ENCODE measurements at regions not wholly inside any gene's neighbourhood (a gene's known extent, or its start where the extent isn't known, plus 50 kb on each side); places are given as distances from the start of the nearest gene placed in this dataset.

GRCh38 chr10:33809732-33810131 is 475.3 kb upstream of the NRP1 start:
- Histone ChIP-seq H3K27ac (ENCODE audit: control insufficient read depth, insufficient read depth, low read length) (no peak overlapping the region), H3K4me1 (ENCODE audit: control insufficient read depth, extremely low read depth, insufficient read depth, low read length) (no peaks in the 10 kb centered on the region), H3K9ac (ENCODE audit: control insufficient read depth, extremely low read depth, insufficient read depth, low read length) (no peak overlapping the region), H3K9me1 (ENCODE audit: control insufficient read depth, extremely low read depth, insufficient read depth, low read length) (no peaks in the 10 kb centered on the region), H3K79me2 (ENCODE audit: control insufficient read depth, insufficient read depth, low read length) (no peaks in the 10 kb centered on the region), H4K20me1 (ENCODE audit: control insufficient read depth, extremely low read depth, insufficient read depth, low read length) (no peaks in the 10 kb centered on the region), H2AFZ (ENCODE audit: control insufficient read depth, low read length) (no peak overlapping the region), H3K9me3 (ENCODE audit: control insufficient read depth, low read depth, low read length) (no peaks in the 10 kb centered on the region), H3K4me3 (ENCODE audit: control insufficient read depth in 2 of 3, extremely low read depth in 1 of 3, insufficient read depth in 2 of 3, low read depth in 1 of 3, low read length in 3 of 3) (no peak overlapping the region), H3K36me3 (ENCODE audit: control insufficient read depth in 2 of 2, extremely low read depth in 1 of 2, insufficient read depth in 2 of 2, low read length in 2 of 2) (no peaks in the 10 kb centered on the region), H3K27me3 (ENCODE audit: control insufficient read depth, extremely low read depth, insufficient read depth, low read length) (no peaks in the 10 kb centered on the region), H3K4me2 (ENCODE audit: control insufficient read depth, extremely low read depth, insufficient read depth, low read depth, low read length) (no peak overlapping the region)
- FAIRE-seq (peak; percentile 17), DNase-seq (ENCODE audit: low read depth, low spot score) (no peak)
- dilution Hi-C loops (cut with MboI; ENCODE audit: extremely low pct_ligation_motif_present, low sequenced_read_pairs) = no loop called here
- TF ChIP-seq CTCF (optimal IDR thresholded peaks at IDR 0.05 in 1 of 3, IDR thresholded peaks at IDR 0.05 in 1 of 3, conservative IDR thresholded peaks at IDR 0.05 in 1 of 3; ENCODE audit: extremely low read depth in 1 of 3, insufficient read depth in 2 of 3, low read length in 3 of 3) (no peak), EZH2 (IDR thresholded peaks at IDR 0.05; ENCODE audit: low read length) (no peak)

- Histone ChIP-seq H3K27ac (ENCODE audit: control insufficient read depth, insufficient read depth, low read length) (no peak overlapping the region), H3K4me1 (ENCODE audit: control insufficient read depth, extremely low read depth, insufficient read depth, low read length) (no peaks in the 10 kb centered on the region), H3K79me2 (ENCODE audit: control insufficient read depth, insufficient read depth, low read length) (no peaks in the 10 kb centered on the region), H3K4me3 (ENCODE audit: control insufficient read depth in 2 of 3, extremely low read depth in 1 of 3, insufficient read depth in 2 of 3, low read depth in 1 of 3, low read length in 3 of 3) (no peak overlapping the region), H3K27me3 (ENCODE audit: control insufficient read depth, extremely low read depth, insufficient read depth, low read length) (no peaks in the 10 kb centered on the region), H2AFZ (ENCODE audit: control insufficient read depth, low read length) (no peak overlapping the region), H3K9me3 (ENCODE audit: control insufficient read depth, low read depth, low read length) (no peaks in the 10 kb centered on the region), H3K9ac (ENCODE audit: control insufficient read depth, extremely low read depth, insufficient read depth, low read length) (no peak overlapping the region), H3K9me1 (ENCODE audit: control insufficient read depth, extremely low read depth, insufficient read depth, low read length) (no peaks in the 10 kb centered on the region), H3K36me3 (ENCODE audit: control insufficient read depth in 2 of 2, extremely low read depth in 1 of 2, insufficient read depth in 2 of 2, low read length in 2 of 2) (no peaks in the 10 kb centered on the region), H3K4me2 (ENCODE audit: control insufficient read depth, extremely low read depth, insufficient read depth, low read depth, low read length) (no peak overlapping the region), H4K20me1 (ENCODE audit: control insufficient read depth, extremely low read depth, insufficient read depth, low read length) (no peaks in the 10 kb centered on the region)
- DNase-seq (ENCODE audit: low read depth, low spot score) (no peak), FAIRE-seq (no peak)
- TF ChIP-seq CTCF (optimal IDR thresholded peaks at IDR 0.05 in 1 of 3, IDR thresholded peaks at IDR 0.05 in 1 of 3, conservative IDR thresholded peaks at IDR 0.05 in 1 of 3; ENCODE audit: extremely low read depth in 1 of 3, insufficient read depth in 2 of 3, low read length in 3 of 3) (no peak), EZH2 (IDR thresholded peaks at IDR 0.05; ENCODE audit: low read length) (no peak)
- dilution Hi-C loops (cut with MboI; ENCODE audit: extremely low pct_ligation_motif_present, low sequenced_read_pairs) = no loop called here
Measured at GRCh38 chr10:33808475-33808874, 474.0 kb upstream of the NRP1 start.

All from keratinocyte (primary cell).